GM18498 (cell line): ENCODE measurements at regions not wholly inside any gene's neighbourhood (a gene's known extent, or its start where the extent isn't known, plus 50 kb on each side); places are given as distances from the start of the nearest gene placed in this dataset.
"Not testable (repeated sequence)": the region's sequence is repeated elsewhere in the genome, so short reads cannot be mapped to it uniquely, and the experiment has no call there.

Source experiments
- ATAC-seq: cut with Tn5 transposase; IDR thresholded peaks from one replicate; pipeline ENCODE4 v1.9.1; 2021; ENCODE audit warnings: mild to moderate bottlenecking, moderate library complexity; ENCODE audit not compliant: unreplicated experiment

GRCh38 chr10:63077800-63078199 lies 55.3 kb upstream of the NRBF2 start:
- no peak for ATAC-seq

GRCh38 chr10:63072951-63073350 lies 60.2 kb upstream of the NRBF2 start:
- ATAC-seq = no peak

GRCh38 chr10:63071145-63071544 lies 62.0 kb upstream of the NRBF2 start:
- ATAC-seq = no peak

- no peak for ATAC-seq
These were observed 63.8 kb upstream of the NRBF2 start for GRCh38 chr10:63069318-63069717.

GRCh38 chr10:63068246-63068645 lies 64.9 kb upstream of the NRBF2 start:
- ATAC-seq = no peak

- ATAC-seq = no peak
These were observed 66.5 kb upstream of the NRBF2 start for GRCh38 chr10:63066606-63067005.

- ATAC-seq = no peak
These were observed 68.4 kb upstream of the NRBF2 start for GRCh38 chr10:63064706-63065105.

GRCh38 chr10:63058236-63058635 lies 74.9 kb upstream of the NRBF2 start:
- ATAC-seq = no peak

- ATAC-seq = no peak
These were observed 75.6 kb upstream of the NRBF2 start for GRCh38 chr10:63057509-63057908.

- ATAC-seq = no peak
These were observed 77.4 kb upstream of the NRBF2 start for GRCh38 chr10:63055705-63056104.

GRCh38 chr10:63054889-63055611 lies 78.1 kb upstream of the NRBF2 start:
- no peak for ATAC-seq

- no peak for ATAC-seq
These were observed 81.0 kb upstream of the NRBF2 start for GRCh38 chr10:63052083-63052482.

GRCh38 chr10:63042256-63042655 lies 90.9 kb upstream of the NRBF2 start:
- ATAC-seq = no peak

GRCh38 chr10:63033616-63034185 lies 99.4 kb upstream of the NRBF2 start:
- ATAC-seq = not testable (repeated sequence)

- ATAC-seq = no peak
These were observed 102.6 kb upstream of the NRBF2 start for GRCh38 chr10:63030536-63030935.

- no peak for ATAC-seq
These were observed 105.6 kb upstream of the NRBF2 start for GRCh38 chr10:63027531-63027930.

GRCh38 chr10:63021225-63021624 lies 111.9 kb upstream of the NRBF2 start:
- no peak for ATAC-seq

GRCh38 chr10:63013755-63014154 lies 119.4 kb upstream of the NRBF2 start:
- ATAC-seq = no peak

GRCh38 chr10:63012623-63013022 lies 120.5 kb upstream of the NRBF2 start:
- no peak for ATAC-seq

- no peak for ATAC-seq
These were observed 122.9 kb upstream of the NRBF2 start for GRCh38 chr10:63010203-63010602.

GRCh38 chr10:63008491-63008890 lies 124.6 kb upstream of the NRBF2 start:
- ATAC-seq = no peak

GRCh38 chr10:63007112-63007511 lies 126.0 kb upstream of the NRBF2 start:
- no peak for ATAC-seq

- no peak for ATAC-seq
These were observed 127.9 kb upstream of the NRBF2 start for GRCh38 chr10:63005246-63005645.
